Spinal cord (tissue), 9 donors: ENCODE measurements at regions not wholly inside any gene's neighbourhood (a gene's known extent, or its start where the extent isn't known, plus 50 kb on each side); places are given as distances from the start of the nearest gene placed in this dataset.
"Not testable (repeated sequence)": the region's sequence is repeated elsewhere in the genome, so short reads cannot be mapped to it uniquely, and the experiment has no call there.

Source experiments
- DNase-seq, 6 donors: peaks; one replicate each; pipeline versions ENCODE4 v3.0.0 to v3.0.0-alpha.2; 2013 to 2015; ENCODE audit warnings: low spot score in 6 of 6, low read depth in 4 of 6
- H3K27ac ChIP-seq: one replicate; pipeline ENCODE4 v1.5.1; 2013; ENCODE audit warnings: low read depth, low read length, control low read depth
- H3K27me3 ChIP-seq: one replicate; pipeline ENCODE4 v1.6.1; 2013; ENCODE audit warnings: low read length; ENCODE audit not compliant: control insufficient read depth, insufficient read depth
- H3K36me3 ChIP-seq: one replicate; pipeline ENCODE4 v1.6.1; 2013; ENCODE audit warnings: low read length; ENCODE audit not compliant: control insufficient read depth, insufficient read depth
- H3K4me1 ChIP-seq: one replicate; pipeline ENCODE4 v1.6.1; 2013; ENCODE audit warnings: low read length; ENCODE audit not compliant: control insufficient read depth, insufficient read depth
- H3K4me3 ChIP-seq: one replicate; pipeline ENCODE4 v1.5.1; 2013; ENCODE audit warnings: low read depth, low read length, control low read depth
- H3K9me3 ChIP-seq: one replicate; pipeline ENCODE4 v1.6.1; 2013; ENCODE audit warnings: low read length; ENCODE audit not compliant: control insufficient read depth, insufficient read depth
- WGBS: methylation state at CpG from one replicate; pipeline ENCODE4 v1.1.5; 2013; ENCODE audit warnings: missing lambda C conversion rate; ENCODE audit not compliant: insufficient coverage; 5-methylcytosine and 5-hydroxymethylcytosine counted together
- donor health status: healthy.

GRCh38 chr2:91508816-91509215 is 2817.3 kb downstream of the RPIA start:
- H3K36me3 ChIP-seq, DNase-seq, H3K27me3 ChIP-seq, H3K9me3 ChIP-seq, H3K27ac ChIP-seq, H3K4me1 ChIP-seq, H3K4me3 ChIP-seq: not testable (repeated sequence)
- no CpG with 5 or more reads among the region's 4 CpGs for WGBS

DNA sequence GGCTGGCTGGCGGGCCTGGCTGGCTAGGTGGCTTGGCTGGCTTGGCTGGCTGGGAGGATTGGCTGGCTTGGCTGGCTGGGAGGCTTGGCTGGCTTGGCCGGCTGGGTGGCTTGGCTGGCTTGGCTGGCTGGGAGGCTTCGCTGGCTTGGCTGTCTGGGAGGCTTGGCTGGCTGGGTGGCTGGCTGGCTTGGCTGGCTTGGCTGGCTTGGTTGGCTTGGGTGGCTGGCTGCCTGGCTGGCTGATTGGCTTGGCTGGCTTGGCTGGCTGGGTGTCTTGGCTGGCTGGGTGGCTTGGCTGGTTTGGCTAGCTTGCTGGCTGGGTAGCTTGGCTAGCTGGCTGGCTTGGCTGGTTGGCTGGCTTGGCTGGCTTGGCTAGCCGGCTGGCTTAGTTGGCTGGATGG is 2817.8 kb downstream of the RPIA start:
- not testable (repeated sequence) for H3K27me3 ChIP-seq, H3K4me1 ChIP-seq, H3K36me3 ChIP-seq, H3K9me3 ChIP-seq, H3K27ac ChIP-seq, H3K4me3 ChIP-seq, DNase-seq
- 51% methylated on average over 3 of the region's 4 CpGs for WGBS

DNA sequence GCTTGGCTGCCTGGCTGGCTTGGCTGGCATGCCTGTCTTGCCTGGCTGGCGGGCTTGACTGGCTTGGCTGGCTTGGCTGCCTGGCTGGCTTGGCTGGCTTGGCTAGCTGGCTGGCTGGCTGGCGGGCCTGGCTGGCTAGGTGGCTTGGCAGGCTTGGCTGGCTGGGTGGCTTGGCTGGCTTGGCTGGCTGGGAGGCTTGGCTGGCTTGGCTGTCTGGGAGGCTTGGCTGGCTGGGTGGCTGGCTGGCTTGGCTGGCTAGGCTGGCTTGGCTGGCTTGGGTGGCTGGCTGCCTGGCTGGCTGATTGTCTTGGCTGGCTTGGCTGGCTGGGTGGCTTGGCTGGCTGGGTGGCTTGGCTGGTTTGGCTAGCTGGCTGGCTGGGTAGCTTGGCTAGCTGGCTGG is 2819.7 kb downstream of the RPIA start:
- not testable (repeated sequence) for H3K36me3 ChIP-seq, DNase-seq, H3K4me3 ChIP-seq, H3K4me1 ChIP-seq, H3K9me3 ChIP-seq, H3K27me3 ChIP-seq, H3K27ac ChIP-seq
- WGBS: 64% methylated on average over 1 of the region's 2 CpGs

GRCh38 chr2:91515966-91516365 is 2824.5 kb downstream of the RPIA start:
- not testable (repeated sequence) for H3K4me3 ChIP-seq, H3K27ac ChIP-seq, H3K9me3 ChIP-seq, DNase-seq, H3K4me1 ChIP-seq, H3K36me3 ChIP-seq, H3K27me3 ChIP-seq
- WGBS: 73% methylated on average over 1 of the region's 3 CpGs

DNA sequence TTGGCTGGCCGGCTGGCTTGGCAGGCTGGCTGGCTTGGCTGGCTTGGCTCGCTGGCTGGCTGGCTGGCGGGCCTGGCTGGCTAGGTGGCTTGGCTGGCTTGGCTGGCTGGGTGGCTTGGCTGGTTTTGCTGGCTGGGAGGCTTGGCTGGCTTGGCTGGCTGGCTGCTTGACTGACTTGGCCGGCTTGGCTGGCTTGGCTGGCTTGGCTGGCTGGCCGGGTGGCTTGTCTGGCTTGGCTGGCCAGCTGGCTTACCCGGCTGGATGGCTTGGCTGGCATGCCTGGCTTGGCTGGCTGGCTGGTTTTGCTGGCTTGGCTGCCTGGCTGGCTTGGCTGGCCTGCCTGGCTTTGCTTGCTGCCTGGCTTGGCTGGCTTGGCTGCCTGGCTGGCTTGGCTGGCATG is 2825.2 kb downstream of the RPIA start:
- DNase-seq, H3K36me3 ChIP-seq, H3K9me3 ChIP-seq, H3K4me1 ChIP-seq, H3K27ac ChIP-seq, H3K4me3 ChIP-seq, H3K27me3 ChIP-seq: not testable (repeated sequence)
- 80% methylated on average over 1 of the region's 6 CpGs for WGBS

- no CpG with 5 or more reads among the region's 1 CpG for WGBS
- H3K9me3 ChIP-seq: not testable (repeated sequence)
These were observed 2826.4 kb downstream of the RPIA start for GRCh38 chr2:91517846-91518245.

DNA sequence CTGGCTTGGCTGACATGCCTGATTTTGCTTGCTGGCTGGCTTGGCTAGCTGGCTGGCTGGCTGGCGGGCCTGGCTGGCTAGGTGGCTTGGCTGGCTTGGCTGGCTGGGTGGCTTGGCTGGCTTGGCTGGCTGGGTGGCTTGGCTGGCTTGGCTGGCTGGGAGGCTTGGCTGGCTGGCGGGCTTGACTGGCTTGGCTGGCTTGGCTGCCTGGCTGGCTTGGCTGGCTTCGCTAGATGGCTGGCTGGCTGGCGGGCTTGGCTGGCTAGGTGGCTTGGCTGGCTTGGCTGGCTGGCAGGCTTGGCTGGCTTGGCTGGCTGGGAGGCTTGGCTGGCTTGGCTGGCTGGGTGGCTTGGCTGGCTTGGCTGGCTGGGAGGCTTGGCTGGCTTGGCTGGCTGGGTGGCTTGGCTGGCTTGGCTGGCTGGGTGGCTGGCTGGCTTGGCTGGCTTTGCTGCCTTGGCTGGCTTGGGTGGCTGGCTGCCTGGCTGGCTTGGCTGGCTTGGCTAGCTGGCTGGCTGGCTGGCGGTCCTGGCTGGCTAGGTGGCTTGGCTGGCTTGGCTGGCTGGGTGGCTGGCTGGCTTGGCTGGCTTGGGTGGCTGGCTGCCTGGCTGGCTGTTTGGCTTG is 2827.0 kb downstream of the RPIA start:
- WGBS: 100% methylated on average over 1 of the region's 5 CpGs
- H3K27me3 ChIP-seq, H3K27ac ChIP-seq, H3K4me3 ChIP-seq, DNase-seq, H3K4me1 ChIP-seq, H3K36me3 ChIP-seq, H3K9me3 ChIP-seq: not testable (repeated sequence)

More at GRCh38 chr2:91517846-91518245, 2826.4 kb downstream of the RPIA start:
- H3K27me3 ChIP-seq, H3K36me3 ChIP-seq, H3K4me1 ChIP-seq, DNase-seq, H3K27ac ChIP-seq, H3K4me3 ChIP-seq: not testable (repeated sequence)

GRCh38 chr2:91519359-91519758 is 2827.9 kb downstream of the RPIA start:
- DNase-seq, H3K27me3 ChIP-seq, H3K27ac ChIP-seq, H3K4me1 ChIP-seq, H3K36me3 ChIP-seq, H3K9me3 ChIP-seq, H3K4me3 ChIP-seq: not testable (repeated sequence)
- no CpG with 5 or more reads among the region's 3 CpGs for WGBS

DNA sequence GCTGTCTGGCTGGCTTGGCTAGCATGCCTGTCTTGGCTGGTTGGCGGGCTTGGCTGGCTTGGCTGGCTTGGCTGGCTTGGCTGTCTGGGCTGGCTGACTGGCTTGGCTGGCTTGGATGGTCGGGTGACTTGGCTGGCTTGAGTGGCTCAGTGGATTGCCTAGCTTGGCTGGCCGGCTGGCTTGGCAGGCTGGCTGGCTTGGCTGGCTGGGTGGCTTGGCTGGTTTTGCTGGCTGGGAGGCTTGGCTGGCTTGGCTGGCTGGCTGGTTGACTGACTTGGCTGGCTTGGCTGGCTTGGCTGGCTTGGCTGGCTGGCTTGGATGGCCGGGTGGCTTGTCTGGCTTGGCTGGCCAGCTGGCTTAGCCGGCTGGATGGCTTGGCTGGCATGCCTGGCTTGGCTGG is 2828.4 kb downstream of the RPIA start:
- not testable (repeated sequence) for H3K27me3 ChIP-seq, H3K9me3 ChIP-seq, DNase-seq, H3K27ac ChIP-seq, H3K4me1 ChIP-seq, H3K36me3 ChIP-seq, H3K4me3 ChIP-seq
- no CpG with 5 or more reads among the region's 5 CpGs for WGBS

GRCh38 chr2:91520523-91520922 is 2829.1 kb downstream of the RPIA start:
- DNase-seq: not testable (repeated sequence)
- WGBS: 87% methylated on average over 2 of the region's 3 CpGs

More at GRCh38 chr2:91520523-91520922, 2829.1 kb downstream of the RPIA start:
- not testable (repeated sequence) for H3K4me1 ChIP-seq, H3K4me3 ChIP-seq, H3K9me3 ChIP-seq, H3K27me3 ChIP-seq, H3K36me3 ChIP-seq, H3K27ac ChIP-seq
